ENCODE measurements at regions not wholly inside any gene's neighbourhood (a gene's known extent, or its start where the extent isn't known, plus 50 kb on each side); places are given as distances from the start of the nearest gene placed in this dataset.
"Not testable (repeated sequence)": the region's sequence is repeated elsewhere in the genome, so short reads cannot be mapped to it uniquely, and the experiment has no call there.

- intact Hi-C loops (cut with DNase I) = no loop called here
- ATAC-seq (ENCODE audit: poor library complexity) (no peak), DNase-seq (no peak)
These were observed 310.6 kb downstream of the VRK1 start for GRCh38 chr14:97107760-97108159.

GRCh38 chr14:97109234-97109633 lies 312.1 kb downstream of the VRK1 start:
- no peak for ATAC-seq (ENCODE audit: poor library complexity)
- DNase-seq = no peak
- intact Hi-C loops (cut with DNase I) = no loop called here

- intact Hi-C loops (cut with DNase I) = no loop called here
- DNase-seq (no peak), ATAC-seq (ENCODE audit: poor library complexity) (no peak)
These were observed 316.2 kb downstream of the VRK1 start for GRCh38 chr14:97113339-97113738.

GRCh38 chr14:97116546-97116945 lies 319.4 kb downstream of the VRK1 start:
- intact Hi-C loops (cut with DNase I) = no loop called here
- DNase-seq (no peak), ATAC-seq (ENCODE audit: poor library complexity) (no peak)

DNA sequence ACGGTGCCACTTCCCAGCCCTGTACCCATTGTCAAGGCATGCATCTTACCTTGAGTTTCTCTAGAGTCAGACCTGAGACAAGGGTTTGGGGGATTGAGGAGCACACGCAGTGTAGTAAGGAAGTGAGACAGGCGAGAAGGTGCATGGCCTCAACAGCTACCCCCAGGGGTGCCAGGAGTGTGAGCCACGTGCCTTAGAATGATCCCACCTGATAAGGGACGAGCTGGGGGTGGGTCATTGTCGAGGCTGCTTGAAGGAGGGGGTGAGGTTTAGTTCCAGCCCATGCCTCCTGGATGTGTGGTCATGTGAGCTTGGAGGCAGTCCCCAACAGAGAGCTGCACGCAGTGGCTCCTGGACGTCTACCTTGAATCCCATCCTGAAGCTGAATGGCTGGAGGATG lies 320.5 kb downstream of the VRK1 start:
- no peak for ATAC-seq (ENCODE audit: poor library complexity)
- DNase-seq = no peak
- intact Hi-C loops (cut with DNase I) = no loop called here

DNA sequence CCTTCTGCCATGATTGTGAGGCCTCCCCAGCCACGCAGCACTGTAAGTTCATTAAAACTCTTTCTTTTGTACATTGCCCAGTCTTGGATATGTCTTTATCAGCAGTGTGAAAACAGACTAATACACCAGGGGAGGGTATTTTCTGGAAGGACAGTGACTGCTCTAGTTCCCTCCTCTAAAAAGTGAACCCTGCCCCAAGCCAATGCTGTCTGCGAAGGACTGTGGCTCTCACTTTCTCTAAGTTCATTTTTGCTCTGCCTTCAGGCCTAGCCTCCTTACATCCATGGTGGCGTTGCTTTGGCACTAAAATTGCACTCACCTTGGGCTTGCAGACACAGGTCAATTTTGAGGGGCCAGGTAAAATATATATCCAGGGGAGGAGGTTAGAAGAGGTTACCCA lies 323.0 kb downstream of the VRK1 start:
- intact Hi-C loops (cut with DNase I) = no loop called here
- no peak for DNase-seq
- no peak for ATAC-seq (ENCODE audit: poor library complexity)

DNA sequence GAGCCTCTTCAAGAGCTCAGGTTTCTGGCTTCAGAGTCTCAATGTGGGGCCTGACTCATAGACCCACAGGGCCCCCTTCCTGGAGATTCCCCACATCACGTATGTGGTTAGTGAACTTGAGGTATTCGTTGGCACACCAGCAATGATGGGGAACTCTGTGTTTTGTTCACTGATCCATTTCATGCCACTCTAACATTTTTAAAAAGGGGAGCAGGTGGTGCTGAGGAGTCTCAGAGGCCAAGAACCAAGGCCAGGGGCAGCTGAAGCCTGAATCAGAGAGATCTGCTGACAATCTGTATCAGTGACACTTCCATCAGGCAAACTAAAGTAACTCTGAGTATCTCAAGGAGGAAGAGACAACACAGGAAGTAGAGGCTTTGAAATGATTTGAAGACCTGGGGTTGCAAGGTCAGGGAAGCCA lies 323.4 kb downstream of the VRK1 start:
- DNase-seq = no peak
- intact Hi-C loops (cut with DNase I) = no loop called here
- ATAC-seq (ENCODE audit: poor library complexity) = no peak

GRCh38 chr14:97129639-97130038 lies 332.5 kb downstream of the VRK1 start:
- intact Hi-C loops (cut with DNase I) = no loop called here

GRCh38 chr14:97135847-97136246 lies 338.7 kb downstream of the VRK1 start:
- ATAC-seq (ENCODE audit: poor library complexity); DNase-seq; intact Hi-C loops (cut with DNase I): not testable (repeated sequence)

More at GRCh38 chr14:97129639-97130038, 332.5 kb downstream of the VRK1 start:
- ATAC-seq (ENCODE audit: poor library complexity) (no peak), DNase-seq (no peak)

GRCh38 chr14:97137705-97138104 lies 340.5 kb downstream of the VRK1 start:
- ATAC-seq (ENCODE audit: poor library complexity) (no peak), DNase-seq (no peak)
- intact Hi-C loops (cut with DNase I) = no loop called here

- ATAC-seq (ENCODE audit: poor library complexity) (no peak), DNase-seq (no peak)
- intact Hi-C loops (cut with DNase I) = no loop called here
These were observed 341.6 kb downstream of the VRK1 start for GRCh38 chr14:97138801-97139200.

DNA sequence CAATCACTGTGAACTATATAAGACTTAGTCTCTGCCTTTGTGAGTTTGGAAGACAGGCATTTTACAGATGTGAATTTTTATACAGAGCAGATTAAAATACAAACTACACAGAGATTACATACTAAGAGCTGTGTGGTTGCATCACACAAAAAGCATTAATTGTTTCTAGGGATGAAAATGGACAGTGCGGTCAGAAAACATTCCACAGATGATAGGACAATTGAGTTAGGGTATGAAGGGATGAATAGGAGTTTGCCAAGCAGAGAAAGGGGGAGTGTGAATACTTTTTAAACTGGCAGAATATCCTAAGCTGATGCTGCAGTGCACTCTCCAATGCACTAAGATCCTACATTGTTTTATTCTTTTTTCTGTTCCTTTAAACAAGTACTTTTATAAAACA lies 345.8 kb downstream of the VRK1 start:
- intact Hi-C loops (cut with DNase I) = no loop called here
- no peak for ATAC-seq (ENCODE audit: poor library complexity)

GRCh38 chr14:97143456-97143855 lies 346.3 kb downstream of the VRK1 start:
- intact Hi-C loops (cut with DNase I) = no loop called here
- DNase-seq (no peak), ATAC-seq (ENCODE audit: poor library complexity) (no peak)

More for the DNA sequence above, 345.8 kb downstream of the VRK1 start:
- no peak for DNase-seq

DNA sequence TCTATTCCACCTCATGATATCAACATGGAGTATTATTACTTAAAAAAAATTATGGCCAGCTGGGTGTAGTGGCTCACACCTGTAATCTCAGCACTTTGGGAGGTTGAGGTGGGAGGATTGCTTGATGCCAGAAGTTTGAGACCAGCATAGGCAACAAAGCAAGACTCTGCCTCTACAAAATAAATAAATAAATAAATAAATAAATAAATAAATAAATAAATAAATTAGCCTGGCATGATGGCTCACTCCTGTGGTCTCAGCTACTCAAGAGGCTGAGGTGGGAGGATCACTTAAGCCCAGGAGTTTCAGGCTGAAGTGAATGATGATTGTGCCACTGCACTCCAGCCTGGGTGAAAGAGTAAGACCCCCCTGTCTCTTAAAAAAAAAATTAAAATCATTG lies 350.8 kb downstream of the VRK1 start:
- DNase-seq; intact Hi-C loops (cut with DNase I); ATAC-seq (ENCODE audit: poor library complexity): not testable (repeated sequence)

GRCh38 chr14:97149775-97150174 lies 352.6 kb downstream of the VRK1 start:
- DNase-seq = no peak
- no peak for ATAC-seq (ENCODE audit: poor library complexity)
- intact Hi-C loops (cut with DNase I) = no loop called here

GRCh38 chr14:97153527-97153926 lies 356.3 kb downstream of the VRK1 start:
- DNase-seq (no peak), ATAC-seq (ENCODE audit: poor library complexity) (no peak)
- intact Hi-C loops (cut with DNase I) = no loop called here

GRCh38 chr14:97155320-97155719 lies 358.1 kb downstream of the VRK1 start:
- DNase-seq = no peak
- intact Hi-C loops (cut with DNase I) = no loop called here
- ATAC-seq (ENCODE audit: poor library complexity) = no peak

GRCh38 chr14:97155814-97156213 lies 358.6 kb downstream of the VRK1 start:
- intact Hi-C loops (cut with DNase I) = no loop called here
- DNase-seq (no peak), ATAC-seq (ENCODE audit: poor library complexity) (no peak)

- ATAC-seq (ENCODE audit: poor library complexity) (no peak), DNase-seq (no peak)
- intact Hi-C loops (cut with DNase I) = no loop called here
These were observed 359.5 kb downstream of the VRK1 start for GRCh38 chr14:97156705-97157104.

- intact Hi-C loops (cut with DNase I) = no loop called here
- ATAC-seq (ENCODE audit: poor library complexity) (no peak), DNase-seq (no peak)
These were observed 360.9 kb downstream of the VRK1 start for GRCh38 chr14:97158102-97158501.

DNA sequence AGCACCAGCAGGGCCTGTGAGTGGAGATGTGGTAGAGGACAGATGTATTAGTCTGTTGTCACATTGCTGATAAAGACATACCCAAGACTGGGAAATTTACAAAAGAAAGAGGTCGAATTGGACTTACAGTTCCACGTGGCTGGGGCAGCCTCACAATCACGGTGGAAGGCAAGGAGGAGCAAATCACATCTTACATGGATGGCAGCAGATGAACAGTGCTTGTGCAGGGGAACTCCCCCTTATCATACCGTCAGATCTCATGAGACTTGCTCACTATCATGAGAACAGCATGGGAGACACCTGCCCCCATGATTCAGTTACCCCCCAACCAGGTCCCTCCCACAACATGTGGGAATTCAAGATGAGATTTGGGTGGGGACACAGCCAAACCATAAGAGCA lies 361.9 kb downstream of the VRK1 start:
- ATAC-seq (ENCODE audit: poor library complexity) (no peak), DNase-seq (no peak)
- intact Hi-C loops (cut with DNase I) = no loop called here

DNA sequence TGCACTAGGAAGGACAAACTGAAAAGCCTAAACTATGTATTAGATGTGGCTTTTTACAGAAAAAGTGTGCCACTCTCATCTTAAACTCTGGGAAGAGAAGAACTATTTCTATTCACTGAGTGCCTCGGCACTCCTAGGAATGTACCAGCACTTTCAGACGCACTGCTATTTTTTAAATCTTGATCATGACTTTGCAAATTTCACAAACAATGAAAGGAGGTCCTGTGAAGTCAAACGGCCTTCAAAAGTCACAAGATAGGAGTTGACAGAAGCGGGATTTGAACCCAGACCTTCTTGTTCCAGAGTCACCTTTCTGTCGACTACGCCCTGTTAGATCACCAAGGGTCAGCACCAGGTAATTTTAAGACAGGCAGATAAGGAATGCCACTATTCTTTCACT lies 365.4 kb downstream of the VRK1 start:
- ATAC-seq (ENCODE audit: poor library complexity) = no peak
- no peak for DNase-seq
- intact Hi-C loops (cut with DNase I) = no loop called here
